Endodermal cell (in vitro differentiated cells): ENCODE measurements at regions not wholly inside any gene's neighbourhood (a gene's known extent, or its start where the extent isn't known, plus 50 kb on each side); places are given as distances from the start of the nearest gene placed in this dataset.

Source experiments
- DNase-seq: peaks from one replicate; pipeline ENCODE4 v3.0.0-alpha.2; 2017
- H3K27ac ChIP-seq: 2 replicates; pipeline ENCODE4 v1.5.1; 2013; ENCODE audit warnings: mild to moderate bottlenecking, low read depth, low read length, moderate library complexity
- H3K27me3 ChIP-seq: 2 replicates; pipeline ENCODE4 v1.6.1; 2013; ENCODE audit warnings: mild to moderate bottlenecking, low read length, moderate library complexity; ENCODE audit not compliant: insufficient read depth, control insufficient read depth, poor library complexity, severe bottlenecking
- H3K36me3 ChIP-seq: 2 replicates; pipeline ENCODE4 v1.7.0; 2013; ENCODE audit warnings: mild to moderate bottlenecking, low read length, moderate library complexity; ENCODE audit not compliant: control insufficient read depth, insufficient read depth
- H3K4me1 ChIP-seq: one replicate; pipeline ENCODE4 v1.7.0; 2013; ENCODE audit warnings: low read length; ENCODE audit not compliant: control insufficient read depth, insufficient read depth
- H3K4me3 ChIP-seq: 2 replicates; pipeline ENCODE4 v1.5.1; 2013; ENCODE audit warnings: mild to moderate bottlenecking, low read length, moderate library complexity
- H3K9ac ChIP-seq: 2 replicates; pipeline ENCODE4 v1.6.1; 2013; ENCODE audit warnings: mild to moderate bottlenecking, low read length, moderate library complexity; ENCODE audit not compliant: poor library complexity, severe bottlenecking; ENCODE audit errors: extremely low read depth
- H3K9me3 ChIP-seq: 2 replicates; pipeline ENCODE4 v1.6.1; 2013; ENCODE audit warnings: mild to moderate bottlenecking, low read length, moderate library complexity; ENCODE audit not compliant: control insufficient read depth
- H3K27ac Mint-ChIP-seq: 2 replicates; pipeline ENCODE4 v1.8.0; 2020; ENCODE audit warnings: mixed read lengths
- H3K27me3 Mint-ChIP-seq: 2 replicates; pipeline ENCODE4 v1.8.0; 2021; ENCODE audit warnings: mild to moderate bottlenecking, mixed read lengths; ENCODE audit not compliant: insufficient read depth
- H3K36me3 Mint-ChIP-seq: 2 replicates; pipeline ENCODE4 v1.8.0; 2020; ENCODE audit warnings: low read depth, mixed read lengths
- H3K4me1 Mint-ChIP-seq: 2 replicates; pipeline ENCODE4 v1.8.0; 2020; ENCODE audit warnings: mixed read lengths
- H3K4me3 Mint-ChIP-seq: 2 replicates; pipeline ENCODE4 v1.8.0; 2020; ENCODE audit warnings: mild to moderate bottlenecking, moderate library complexity, mixed read lengths
- H3K9me3 Mint-ChIP-seq: 2 replicates; pipeline ENCODE4 v1.8.0; 2020; ENCODE audit warnings: mild to moderate bottlenecking, mixed read lengths
- WGBS, 2 experiments: methylation state at CpG; one replicate each; pipeline versions ENCODE4 v1.1.5 to v1.1.7; 2013; ENCODE audit warnings: missing lambda C conversion rate in 2 of 2, mixed read lengths in 1 of 2; ENCODE audit not compliant: insufficient coverage in 1 of 2, insufficient read length in 1 of 2; 5-methylcytosine and 5-hydroxymethylcytosine counted together
- TF ChIP-seq, protein P1 (sequence below): fragments of 200-600 bp; sonication (generic); conservative IDR thresholded peaks from 2 replicates; pipeline ENCODE4 v1.5.0; 2021; ENCODE audit warnings: antibody characterized with exemption, mild to moderate bottlenecking

DNA sequence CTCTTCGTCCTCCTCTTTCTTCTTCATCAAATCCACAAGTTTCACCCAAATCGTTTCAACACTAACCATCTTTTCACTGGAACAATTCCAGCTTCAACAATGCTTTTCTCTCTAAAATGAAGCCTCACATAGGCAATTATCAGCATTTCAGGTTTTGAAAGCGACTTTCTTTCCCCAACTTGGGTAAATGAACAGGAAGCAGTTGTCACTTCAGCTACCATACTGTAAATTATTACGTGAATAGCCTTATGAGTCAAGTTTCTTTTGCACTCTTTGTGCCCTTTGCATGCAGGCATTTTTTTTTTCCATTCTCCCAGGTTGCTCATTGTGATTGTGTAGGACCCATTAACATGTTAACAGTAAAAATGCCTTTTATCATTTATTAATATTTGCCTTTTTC lies 121.7 kb upstream of the BTBD3 start:
- Histone ChIP-seq H3K4me1 (peaks cover 9% of the 10 kb centered on the region), H3K9ac (no peak overlapping the region), H3K27ac (no peak overlapping the region), H3K36me3 (no peaks in the 10 kb centered on the region), H3K9me3 (no peaks in the 10 kb centered on the region), H3K4me3 (no peak overlapping the region), H3K27me3 (no peaks in the 10 kb centered on the region)
- 78 to 84% methylated on average over 4 of the region's 4 CpGs for WGBS, 2 experiments
- Mint-ChIP-seq H3K9me3 (no peaks in the 10 kb centered on the region), H3K4me3 (no peak overlapping the region), H3K27ac (no peak overlapping the region), H3K36me3 (no peaks in the 10 kb centered on the region), H3K4me1 (peaks cover 21% of the 10 kb centered on the region), H3K27me3 (no peaks in the 10 kb centered on the region)
- DNase-seq = no peak
- TF ChIP-seq, protein P1, sequence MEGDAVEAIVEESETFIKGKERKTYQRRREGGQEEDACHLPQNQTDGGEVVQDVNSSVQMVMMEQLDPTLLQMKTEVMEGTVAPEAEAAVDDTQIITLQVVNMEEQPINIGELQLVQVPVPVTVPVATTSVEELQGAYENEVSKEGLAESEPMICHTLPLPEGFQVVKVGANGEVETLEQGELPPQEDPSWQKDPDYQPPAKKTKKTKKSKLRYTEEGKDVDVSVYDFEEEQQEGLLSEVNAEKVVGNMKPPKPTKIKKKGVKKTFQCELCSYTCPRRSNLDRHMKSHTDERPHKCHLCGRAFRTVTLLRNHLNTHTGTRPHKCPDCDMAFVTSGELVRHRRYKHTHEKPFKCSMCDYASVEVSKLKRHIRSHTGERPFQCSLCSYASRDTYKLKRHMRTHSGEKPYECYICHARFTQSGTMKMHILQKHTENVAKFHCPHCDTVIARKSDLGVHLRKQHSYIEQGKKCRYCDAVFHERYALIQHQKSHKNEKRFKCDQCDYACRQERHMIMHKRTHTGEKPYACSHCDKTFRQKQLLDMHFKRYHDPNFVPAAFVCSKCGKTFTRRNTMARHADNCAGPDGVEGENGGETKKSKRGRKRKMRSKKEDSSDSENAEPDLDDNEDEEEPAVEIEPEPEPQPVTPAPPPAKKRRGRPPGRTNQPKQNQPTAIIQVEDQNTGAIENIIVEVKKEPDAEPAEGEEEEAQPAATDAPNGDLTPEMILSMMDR = no peak

- no peak overlapping the region for H3K27ac ChIP-seq
- H3K9me3 ChIP-seq = no peaks in the 10 kb centered on the region
- DNase-seq = no peak
- TF ChIP-seq, protein P1 = no peak
- H3K27me3 ChIP-seq = no peaks in the 10 kb centered on the region
- peaks cover 15% of the 10 kb centered on the region for H3K4me1 Mint-ChIP-seq
- H3K9me3 Mint-ChIP-seq = no peaks in the 10 kb centered on the region
- H3K36me3 ChIP-seq = no peaks in the 10 kb centered on the region
- H3K9ac ChIP-seq = no peak overlapping the region
- peaks cover 9% of the 10 kb centered on the region for H3K4me1 ChIP-seq
- no peak overlapping the region for H3K4me3 Mint-ChIP-seq
- H3K4me3 ChIP-seq = no peak overlapping the region
- H3K36me3 Mint-ChIP-seq = no peaks in the 10 kb centered on the region
- H3K27me3 Mint-ChIP-seq = no peaks in the 10 kb centered on the region
- no peak overlapping the region for H3K27ac Mint-ChIP-seq
Observed at GRCh38 chr20:11797156-11797555, 120.5 kb upstream of the BTBD3 start.

DNA sequence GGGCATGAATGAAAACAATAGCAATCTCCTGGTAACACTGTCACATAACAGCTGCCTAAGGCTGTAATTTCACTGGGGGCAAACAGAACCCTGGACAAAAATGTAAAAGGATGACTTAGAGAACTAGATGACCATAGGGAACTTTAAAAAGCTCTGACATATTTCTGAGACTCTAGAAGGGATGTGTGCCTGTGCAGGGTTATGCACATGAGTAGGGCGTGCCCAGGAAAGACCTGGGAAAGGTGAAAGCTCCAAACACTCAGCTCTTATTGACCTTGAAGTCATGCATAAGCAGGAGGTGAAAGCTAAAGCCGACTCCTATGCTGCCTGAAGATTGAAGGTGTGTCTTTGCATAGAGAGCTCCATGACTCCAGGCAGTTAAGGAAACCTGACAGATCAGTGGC lies 118.4 kb upstream of the BTBD3 start:
- 80 to 86% methylated on average over 2 of the region's 2 CpGs for WGBS, 2 experiments
- Mint-ChIP-seq H3K4me1 (peaks cover 15% of the 10 kb centered on the region), H3K9me3 (no peaks in the 10 kb centered on the region), H3K27ac (no peak overlapping the region), H3K36me3 (no peaks in the 10 kb centered on the region), H3K27me3 (peaks cover 2% of the 10 kb centered on the region), H3K4me3 (no peak overlapping the region)
- Histone ChIP-seq H3K36me3 (no peaks in the 10 kb centered on the region), H3K27ac (no peak overlapping the region), H3K9ac (no peak overlapping the region), H3K27me3 (no peaks in the 10 kb centered on the region), H3K9me3 (no peaks in the 10 kb centered on the region), H3K4me1 (peaks cover 9% of the 10 kb centered on the region), H3K4me3 (no peak overlapping the region)
- TF ChIP-seq, protein P1 = no peak
- DNase-seq = no peak
